K562 (cell line): ENCODE measurements at regions not wholly inside any gene's neighbourhood (a gene's known extent, or its start where the extent isn't known, plus 50 kb on each side); places are given as distances from the start of the nearest gene placed in this dataset.
A peak's percentile ranks its signal among the peaks of the same experiment; 100 is the strongest.

ENCODE experiments used
- ARHGAP35 ChIP-seq: fragments of 450-650 bp; IDR thresholded peaks from 2 replicates; pipeline ENCODE4 v1.6.1; 2018; ENCODE audit not compliant: partially characterized antibody
- BRD4 ChIP-seq: fragments of 200-600 bp; sonication (generic); IDR thresholded peaks from 2 replicates; pipeline ENCODE4 v1.6.1; 2017; ENCODE audit warnings: inconsistent platforms
- CCNT2 ChIP-seq: IDR thresholded peaks from 2 replicates; pipeline ENCODE4 v1.6.1; 2011; ENCODE audit warnings: borderline replicate concordance, low read depth, mild to moderate bottlenecking, moderate library complexity, mixed read lengths, low read length; ENCODE audit not compliant: insufficient read length; ENCODE audit errors: extremely low read depth
- ELK3 ChIP-seq: fragments of 450-650 bp; formaldehyde crosslinking; IDR thresholded peaks from 2 replicates; pipeline ENCODE4 v1.4.0; 2020; ENCODE audit warnings: mild to moderate bottlenecking
- GABPA ChIP-seq: fragments of 200-800 bp; sonication (Bioruptor generic); conservative IDR thresholded peaks from 2 replicates; pipeline ENCODE4 v1.6.1; 2016; ENCODE audit warnings: low read depth, missing genetic modification characterization, missing compliant biosample characterization
- KLF6 ChIP-seq: fragments of 250-450 bp; sonication (Bioruptor Pico); IDR thresholded peaks from 2 replicates; pipeline ENCODE4 v1.4.0; 2020; ENCODE audit warnings: mild to moderate bottlenecking, moderate library complexity, borderline replicate concordance
- NFRKB ChIP-seq: fragments of 450-650 bp; IDR thresholded peaks from 2 replicates; pipeline ENCODE4 v1.6.1; 2016; ENCODE audit warnings: low read depth
- POLR2B ChIP-seq: fragments of 450-650 bp; IDR thresholded peaks from 2 replicates; pipeline ENCODE4 v1.6.1; 2018; ENCODE audit warnings: low read depth; ENCODE audit not compliant: partially characterized antibody
- SMARCA5 ChIP-seq: fragments of 450-650 bp; IDR thresholded peaks from 2 replicates; pipeline ENCODE4 v1.6.1; 2016
- TAL1 ChIP-seq: fragments of 450-650 bp; IDR thresholded peaks from 2 replicates; pipeline ENCODE4 v1.6.1; 2016; ENCODE audit warnings: mild to moderate bottlenecking
- THRAP3 ChIP-seq: fragments of 450-650 bp; IDR thresholded peaks from 2 replicates; pipeline ENCODE4 v1.6.1; 2016; ENCODE audit warnings: mild to moderate bottlenecking, inconsistent platforms, borderline replicate concordance
- ZBTB26 ChIP-seq: fragments of 450-650 bp; formaldehyde crosslinking; IDR thresholded peaks from 2 replicates; pipeline ENCODE4 v1.4.0; 2022; ENCODE audit warnings: missing genetic modification characterization
- ZNF274 ChIP-seq: IDR thresholded peaks from 2 replicates; pipeline ENCODE4 v1.6.1; 2011; ENCODE audit warnings: low read depth, mild to moderate bottlenecking, low read length, moderate library complexity, borderline replicate concordance
- ZNF830 ChIP-seq: fragments of 250-450 bp; sonication (Bioruptor Pico); IDR thresholded peaks from 2 replicates; pipeline ENCODE4 v1.5.0; 2021; ENCODE audit warnings: mild to moderate bottlenecking
- TF ChIP-seq, protein P1 (sequence below): sonication (generic); formaldehyde crosslinking; IDR thresholded peaks from 2 replicates; pipeline ENCODE4 v1.8.0; 2023; ENCODE audit warnings: mild to moderate bottlenecking, missing genetic modification reagents
- TF ChIP-seq, protein P2 (sequence below): fragments of 250-450 bp; sonication (Bioruptor Pico); IDR thresholded peaks from 2 replicates; pipeline ENCODE4 v1.8.0; 2022; ENCODE audit warnings: moderate library complexity, mild to moderate bottlenecking, inconsistent platforms
- TF ChIP-seq, protein P3 (sequence below): fragments of 450-650 bp; IDR thresholded peaks from 2 replicates; pipeline ENCODE4 v1.6.1; 2017; ENCODE audit warnings: antibody characterized with exemption, mild to moderate bottlenecking

DNA sequence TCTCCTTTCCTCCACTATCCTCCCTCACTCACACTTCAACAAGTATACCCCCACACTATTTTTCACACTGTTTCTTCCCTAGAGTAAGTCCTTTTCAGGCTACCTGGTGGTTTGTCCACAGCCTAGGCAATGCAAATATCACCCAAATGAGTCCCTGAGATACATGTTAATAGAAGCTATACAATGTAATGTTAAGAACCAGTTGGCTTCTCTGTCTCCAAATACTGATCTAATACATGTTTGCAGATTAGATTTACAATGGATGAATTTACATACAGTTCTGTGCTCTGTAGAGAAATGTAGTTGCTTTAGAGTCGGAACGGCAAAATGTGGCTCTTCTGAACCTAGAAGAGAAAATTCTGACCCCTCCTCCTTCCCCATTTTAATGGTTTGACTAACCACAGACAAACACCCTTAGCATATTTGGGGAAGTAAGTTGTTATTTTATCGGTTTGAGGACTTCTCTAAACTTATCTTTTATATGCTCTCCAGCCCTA lies 63.6 kb upstream of the MBNL1 start (continued):
- TF ChIP-seq, protein P1, sequence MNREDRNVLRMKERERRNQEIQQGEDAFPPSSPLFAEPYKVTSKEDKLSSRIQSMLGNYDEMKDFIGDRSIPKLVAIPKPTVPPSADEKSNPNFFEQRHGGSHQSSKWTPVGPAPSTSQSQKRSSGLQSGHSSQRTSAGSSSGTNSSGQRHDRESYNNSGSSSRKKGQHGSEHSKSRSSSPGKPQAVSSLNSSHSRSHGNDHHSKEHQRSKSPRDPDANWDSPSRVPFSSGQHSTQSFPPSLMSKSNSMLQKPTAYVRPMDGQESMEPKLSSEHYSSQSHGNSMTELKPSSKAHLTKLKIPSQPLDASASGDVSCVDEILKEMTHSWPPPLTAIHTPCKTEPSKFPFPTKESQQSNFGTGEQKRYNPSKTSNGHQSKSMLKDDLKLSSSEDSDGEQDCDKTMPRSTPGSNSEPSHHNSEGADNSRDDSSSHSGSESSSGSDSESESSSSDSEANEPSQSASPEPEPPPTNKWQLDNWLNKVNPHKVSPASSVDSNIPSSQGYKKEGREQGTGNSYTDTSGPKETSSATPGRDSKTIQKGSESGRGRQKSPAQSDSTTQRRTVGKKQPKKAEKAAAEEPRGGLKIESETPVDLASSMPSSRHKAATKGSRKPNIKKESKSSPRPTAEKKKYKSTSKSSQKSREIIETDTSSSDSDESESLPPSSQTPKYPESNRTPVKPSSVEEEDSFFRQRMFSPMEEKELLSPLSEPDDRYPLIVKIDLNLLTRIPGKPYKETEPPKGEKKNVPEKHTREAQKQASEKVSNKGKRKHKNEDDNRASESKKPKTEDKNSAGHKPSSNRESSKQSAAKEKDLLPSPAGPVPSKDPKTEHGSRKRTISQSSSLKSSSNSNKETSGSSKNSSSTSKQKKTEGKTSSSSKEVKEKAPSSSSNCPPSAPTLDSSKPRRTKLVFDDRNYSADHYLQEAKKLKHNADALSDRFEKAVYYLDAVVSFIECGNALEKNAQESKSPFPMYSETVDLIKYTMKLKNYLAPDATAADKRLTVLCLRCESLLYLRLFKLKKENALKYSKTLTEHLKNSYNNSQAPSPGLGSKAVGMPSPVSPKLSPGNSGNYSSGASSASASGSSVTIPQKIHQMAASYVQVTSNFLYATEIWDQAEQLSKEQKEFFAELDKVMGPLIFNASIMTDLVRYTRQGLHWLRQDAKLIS (CRISPR knock-in tag), result no peak
- TF ChIP-seq NFRKB (peak; percentile 71), GABPA (tag) (no peak), ZNF830 (no peak), THRAP3 (no peak), ZBTB26 (CRISPR knock-in tag) (no peak), POLR2B (no peak), SMARCA5 (no peak), KLF6 (CRISPR knock-in tag) (no peak), ELK3 (CRISPR knock-in tag) (no peak), TAL1 (no peak), ZNF274 (no peak), BRD4 (no peak; the same call in 1 of the 2 replicates), CCNT2 (no peak), ARHGAP35 (no peak)
- TF ChIP-seq, protein P2, sequence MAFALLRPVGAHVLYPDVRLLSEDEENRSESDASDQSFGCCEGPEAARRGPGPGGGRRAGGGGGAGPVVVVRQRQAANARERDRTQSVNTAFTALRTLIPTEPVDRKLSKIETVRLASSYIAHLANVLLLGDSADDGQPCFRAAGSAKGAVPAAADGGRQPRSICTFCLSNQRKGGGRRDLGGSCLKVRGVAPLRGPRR (CRISPR knock-in tag), result no peak
- TF ChIP-seq, protein P3, sequence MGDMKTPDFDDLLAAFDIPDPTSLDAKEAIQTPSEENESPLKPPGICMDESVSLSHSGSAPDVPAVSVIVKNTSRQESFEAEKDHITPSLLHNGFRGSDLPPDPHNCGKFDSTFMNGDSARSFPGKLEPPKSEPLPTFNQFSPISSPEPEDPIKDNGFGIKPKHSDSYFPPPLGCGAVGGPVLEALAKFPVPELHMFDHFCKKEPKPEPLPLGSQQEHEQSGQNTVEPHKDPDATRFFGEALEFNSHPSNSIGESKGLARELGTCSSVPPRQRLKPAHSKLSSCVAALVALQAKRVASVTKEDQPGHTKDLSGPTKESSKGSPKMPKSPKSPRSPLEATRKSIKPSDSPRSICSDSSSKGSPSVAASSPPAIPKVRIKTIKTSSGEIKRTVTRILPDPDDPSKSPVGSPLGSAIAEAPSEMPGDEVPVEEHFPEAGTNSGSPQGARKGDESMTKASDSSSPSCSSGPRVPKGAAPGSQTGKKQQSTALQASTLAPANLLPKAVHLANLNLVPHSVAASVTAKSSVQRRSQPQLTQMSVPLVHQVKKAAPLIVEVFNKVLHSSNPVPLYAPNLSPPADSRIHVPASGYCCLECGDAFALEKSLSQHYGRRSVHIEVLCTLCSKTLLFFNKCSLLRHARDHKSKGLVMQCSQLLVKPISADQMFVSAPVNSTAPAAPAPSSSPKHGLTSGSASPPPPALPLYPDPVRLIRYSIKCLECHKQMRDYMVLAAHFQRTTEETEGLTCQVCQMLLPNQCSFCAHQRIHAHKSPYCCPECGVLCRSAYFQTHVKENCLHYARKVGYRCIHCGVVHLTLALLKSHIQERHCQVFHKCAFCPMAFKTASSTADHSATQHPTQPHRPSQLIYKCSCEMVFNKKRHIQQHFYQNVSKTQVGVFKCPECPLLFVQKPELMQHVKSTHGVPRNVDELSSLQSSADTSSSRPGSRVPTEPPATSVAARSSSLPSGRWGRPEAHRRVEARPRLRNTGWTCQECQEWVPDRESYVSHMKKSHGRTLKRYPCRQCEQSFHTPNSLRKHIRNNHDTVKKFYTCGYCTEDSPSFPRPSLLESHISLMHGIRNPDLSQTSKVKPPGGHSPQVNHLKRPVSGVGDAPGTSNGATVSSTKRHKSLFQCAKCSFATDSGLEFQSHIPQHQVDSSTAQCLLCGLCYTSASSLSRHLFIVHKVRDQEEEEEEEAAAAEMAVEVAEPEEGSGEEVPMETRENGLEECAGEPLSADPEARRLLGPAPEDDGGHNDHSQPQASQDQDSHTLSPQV, result peak; percentile 46; the same call in 1 of the 2 replicates
